NCI-H748 (cell line): ENCODE measurements at regions not wholly inside any gene's neighbourhood (a gene's known extent, or its start where the extent isn't known, plus 50 kb on each side); places are given as distances from the start of the nearest gene placed in this dataset.
"Not testable (repeated sequence)": the region's sequence is repeated elsewhere in the genome, so short reads cannot be mapped to it uniquely, and the experiment has no call there.

Experiments used
- DNase-seq: peaks from one replicate; lab custom pipeline; 2025; ENCODE audit not compliant: unreplicated experiment; lab: John Stamatoyannopoulos, UW

GRCh38 chr15:69876064-69876940, 221.4 kb downstream of the TLE3 start:
- DNase-seq = no peak

- not testable (repeated sequence) for DNase-seq
Measured at GRCh38 chr15:69879963-69880362, 217.8 kb downstream of the TLE3 start.

- no peak for DNase-seq
Measured at GRCh38 chr15:69880571-69881301, 217.0 kb downstream of the TLE3 start.

GRCh38 chr15:69881302-69881670, 216.4 kb downstream of the TLE3 start:
- DNase-seq = no peak

GRCh38 chr15:69881766-69882165, 216.0 kb downstream of the TLE3 start:
- DNase-seq = no peak

- no peak for DNase-seq
Measured at GRCh38 chr15:69883306-69883705, 214.4 kb downstream of the TLE3 start.

- DNase-seq = no peak
Measured at GRCh38 chr15:69885173-69885955, 212.4 kb downstream of the TLE3 start.

- DNase-seq = no peak
Measured at GRCh38 chr15:69887009-69887408, 210.7 kb downstream of the TLE3 start.

GRCh38 chr15:69887553-69887952, 210.2 kb downstream of the TLE3 start:
- no peak for DNase-seq

- DNase-seq = no peak
Measured at GRCh38 chr15:69888406-69888805, 209.3 kb downstream of the TLE3 start.

- no peak for DNase-seq
Measured at GRCh38 chr15:69891070-69891536, 206.6 kb downstream of the TLE3 start.

GRCh38 chr15:69891606-69892005, 206.1 kb downstream of the TLE3 start:
- no peak for DNase-seq

- DNase-seq = no peak
Measured at GRCh38 chr15:69892351-69892750, 205.4 kb downstream of the TLE3 start.

GRCh38 chr15:69893086-69893485, 204.6 kb downstream of the TLE3 start:
- no peak for DNase-seq

- DNase-seq = no peak
Measured at GRCh38 chr15:69893863-69894262, 203.9 kb downstream of the TLE3 start.

- no peak for DNase-seq
Measured at GRCh38 chr15:69895202-69895601, 202.5 kb downstream of the TLE3 start.

GRCh38 chr15:69896606-69897005, 201.1 kb downstream of the TLE3 start:
- DNase-seq = no peak

GRCh38 chr15:69897061-69897460, 200.7 kb downstream of the TLE3 start:
- no peak for DNase-seq

- DNase-seq = peak; percentile 67
Measured at GRCh38 chr15:69897471-69898237, 200.1 kb downstream of the TLE3 start.

- DNase-seq = no peak
Measured at GRCh38 chr15:69898243-69898642, 199.5 kb downstream of the TLE3 start.
